ENCODE measurements at regions not wholly inside any gene's neighbourhood (a gene's known extent, or its start where the extent isn't known, plus 50 kb on each side); places are given as distances from the start of the nearest gene placed in this dataset.
A peak's percentile ranks its signal among the peaks of the same experiment; 100 is the strongest.

DNA sequence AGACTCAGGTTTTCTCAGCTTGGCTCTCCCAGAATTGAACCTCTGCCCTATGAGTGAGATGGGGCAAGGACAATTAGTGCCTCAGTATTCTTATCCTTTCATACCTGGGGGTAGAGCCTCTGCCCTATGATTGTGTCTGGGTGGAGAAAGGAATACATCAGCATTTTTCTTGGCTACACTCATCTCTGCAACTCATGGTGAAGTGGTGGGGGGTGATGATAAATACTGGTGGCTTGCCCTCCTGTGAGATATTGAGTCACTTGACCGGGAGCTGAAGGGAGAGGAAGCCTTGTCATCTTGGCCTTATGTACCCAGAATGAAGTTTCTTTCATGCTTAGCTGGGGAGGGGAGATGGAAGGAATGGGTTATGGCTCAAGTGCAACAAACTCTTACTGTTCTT, 71.3 kb upstream of the ENOX2 start:
- TF ChIP-seq, protein P1, sequence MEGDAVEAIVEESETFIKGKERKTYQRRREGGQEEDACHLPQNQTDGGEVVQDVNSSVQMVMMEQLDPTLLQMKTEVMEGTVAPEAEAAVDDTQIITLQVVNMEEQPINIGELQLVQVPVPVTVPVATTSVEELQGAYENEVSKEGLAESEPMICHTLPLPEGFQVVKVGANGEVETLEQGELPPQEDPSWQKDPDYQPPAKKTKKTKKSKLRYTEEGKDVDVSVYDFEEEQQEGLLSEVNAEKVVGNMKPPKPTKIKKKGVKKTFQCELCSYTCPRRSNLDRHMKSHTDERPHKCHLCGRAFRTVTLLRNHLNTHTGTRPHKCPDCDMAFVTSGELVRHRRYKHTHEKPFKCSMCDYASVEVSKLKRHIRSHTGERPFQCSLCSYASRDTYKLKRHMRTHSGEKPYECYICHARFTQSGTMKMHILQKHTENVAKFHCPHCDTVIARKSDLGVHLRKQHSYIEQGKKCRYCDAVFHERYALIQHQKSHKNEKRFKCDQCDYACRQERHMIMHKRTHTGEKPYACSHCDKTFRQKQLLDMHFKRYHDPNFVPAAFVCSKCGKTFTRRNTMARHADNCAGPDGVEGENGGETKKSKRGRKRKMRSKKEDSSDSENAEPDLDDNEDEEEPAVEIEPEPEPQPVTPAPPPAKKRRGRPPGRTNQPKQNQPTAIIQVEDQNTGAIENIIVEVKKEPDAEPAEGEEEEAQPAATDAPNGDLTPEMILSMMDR (IDR thresholded peaks at IDR 0.05; ENCODE audit: low read length, missing control alignments): no peak
- DNase-seq (ENCODE audit: low read depth): no peak
- H3K4me3 ChIP-seq (replicated peaks; ENCODE audit: low read depth, low read length): no peak overlapping the region

DNA sequence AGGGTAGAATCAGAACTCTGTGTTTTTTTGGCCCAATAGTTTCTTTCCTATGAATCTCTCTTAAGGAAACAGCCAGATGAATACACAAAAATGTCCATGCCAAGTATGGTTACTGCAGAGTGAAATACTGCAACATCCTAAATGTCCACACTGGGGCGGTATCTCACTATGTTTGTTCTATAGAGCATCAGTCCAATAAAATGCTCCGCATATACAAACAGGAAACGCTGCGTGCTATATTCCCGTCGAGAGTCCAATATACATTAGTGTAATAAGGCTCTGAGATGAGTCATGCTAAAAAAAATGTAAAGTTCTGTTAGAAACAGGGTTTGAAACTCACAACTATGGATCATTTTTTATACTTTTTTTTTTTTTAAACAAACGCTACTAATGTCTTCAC, 72.9 kb upstream of the ENOX2 start:
- DNase-seq (ENCODE audit: low read depth): peak; percentile 52
- TF ChIP-seq, protein P1 (IDR thresholded peaks at IDR 0.05; ENCODE audit: low read length, missing control alignments): peak; percentile 52

DNA sequence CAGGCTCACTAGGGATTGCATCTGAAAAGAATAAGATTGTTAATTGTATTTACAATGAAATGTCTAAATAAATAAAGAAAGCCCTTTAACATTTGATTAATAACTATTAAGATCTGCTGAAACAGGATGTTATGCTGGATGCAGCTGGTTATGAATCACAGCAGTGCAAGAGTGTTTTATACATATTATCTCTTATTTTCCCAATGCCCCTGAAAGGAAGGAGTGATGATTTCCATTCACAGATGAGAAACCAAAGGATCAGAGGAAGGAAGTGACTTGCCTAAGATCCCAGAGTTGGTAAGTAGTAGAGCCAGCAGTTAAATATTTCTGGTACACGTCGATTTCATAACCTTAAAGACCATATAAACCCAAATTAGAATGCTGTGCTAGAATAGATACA, 76.3 kb upstream of the ARHGAP36 start:
- H3K4me3 ChIP-seq (replicated peaks; ENCODE audit: low read depth, low read length): no peak overlapping the region
- TF ChIP-seq, protein P1 (IDR thresholded peaks at IDR 0.05; ENCODE audit: low read length, missing control alignments): no peak
- peak; percentile 10 for DNase-seq (ENCODE audit: low read depth)

More for the DNA sequence above, 72.9 kb upstream of the ENOX2 start:
- H3K4me3 ChIP-seq (replicated peaks; ENCODE audit: low read depth, low read length): no peak overlapping the region

DNA sequence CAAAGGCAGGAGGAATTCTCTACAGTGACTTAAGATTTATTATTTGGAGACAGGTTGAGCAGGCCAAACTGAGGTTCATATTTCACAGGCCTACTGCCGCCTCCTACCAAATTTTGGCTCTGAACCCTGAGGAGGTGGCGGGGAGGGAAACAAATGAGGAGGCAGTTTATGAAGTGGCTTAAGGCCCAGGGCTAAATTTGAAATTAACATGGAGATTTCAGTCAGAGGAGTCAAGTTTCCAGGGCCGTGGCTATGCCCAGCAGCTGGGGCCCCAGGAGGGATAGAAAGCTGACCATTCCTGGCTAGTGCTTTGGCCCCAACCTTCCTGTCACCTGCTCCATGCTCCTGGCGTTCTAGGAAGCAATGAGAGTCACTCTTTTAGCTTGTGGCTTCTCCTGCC, 73.4 kb upstream of the ARHGAP36 start:
- TF ChIP-seq, protein P1 (IDR thresholded peaks at IDR 0.05; ENCODE audit: low read length, missing control alignments): no peak
- DNase-seq (ENCODE audit: low read depth): no peak
- H3K4me3 ChIP-seq (replicated peaks; ENCODE audit: low read depth, low read length): no peak overlapping the region

DNA sequence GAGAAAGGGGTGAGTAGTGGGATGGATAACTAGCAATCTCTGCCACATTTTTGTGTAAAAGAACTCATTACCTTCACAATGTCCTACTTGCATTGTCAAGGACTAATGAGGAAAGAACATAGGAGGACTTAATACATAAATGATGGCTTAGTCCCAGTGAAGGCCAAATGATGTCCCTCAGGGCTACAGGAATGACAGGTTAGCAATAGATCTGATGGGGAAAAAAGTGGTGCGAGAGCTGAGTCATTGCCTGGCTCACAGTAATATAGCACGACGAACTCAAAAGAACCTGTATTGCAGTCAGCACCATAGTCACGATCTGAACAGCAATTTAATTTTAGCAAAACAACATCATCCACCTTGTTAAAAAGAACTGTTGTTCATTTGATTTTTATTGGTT, 70.9 kb upstream of the ARHGAP36 start:
- TF ChIP-seq, protein P1 (IDR thresholded peaks at IDR 0.05; ENCODE audit: low read length, missing control alignments): no peak
- H3K4me3 ChIP-seq (replicated peaks; ENCODE audit: low read depth, low read length): no peak overlapping the region
- no peak for DNase-seq (ENCODE audit: low read depth)

DNA sequence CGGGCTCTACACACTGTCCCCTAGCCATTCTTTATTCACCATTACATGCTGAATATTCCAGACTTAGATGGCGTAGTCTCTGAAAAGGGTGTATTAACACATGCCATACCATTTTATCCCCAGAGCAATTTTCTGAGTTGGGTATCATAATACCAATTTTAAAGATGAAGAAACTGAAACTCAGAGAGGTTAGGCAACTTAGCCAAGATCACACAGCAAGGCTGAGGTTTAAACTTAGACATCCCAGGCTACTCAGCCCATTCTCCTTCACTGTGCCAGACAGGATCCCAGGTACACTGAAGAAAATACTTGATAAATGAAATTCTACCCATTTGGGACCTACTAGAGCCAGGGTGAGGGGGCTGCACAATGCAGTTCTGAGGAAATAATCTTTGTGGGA, 67.4 kb upstream of the ARHGAP36 start:
- DNase-seq (ENCODE audit: low read depth): no peak
- TF ChIP-seq, protein P1 (IDR thresholded peaks at IDR 0.05; ENCODE audit: low read length, missing control alignments): no peak
- no peak overlapping the region for H3K4me3 ChIP-seq (replicated peaks; ENCODE audit: low read depth, low read length)

DNA sequence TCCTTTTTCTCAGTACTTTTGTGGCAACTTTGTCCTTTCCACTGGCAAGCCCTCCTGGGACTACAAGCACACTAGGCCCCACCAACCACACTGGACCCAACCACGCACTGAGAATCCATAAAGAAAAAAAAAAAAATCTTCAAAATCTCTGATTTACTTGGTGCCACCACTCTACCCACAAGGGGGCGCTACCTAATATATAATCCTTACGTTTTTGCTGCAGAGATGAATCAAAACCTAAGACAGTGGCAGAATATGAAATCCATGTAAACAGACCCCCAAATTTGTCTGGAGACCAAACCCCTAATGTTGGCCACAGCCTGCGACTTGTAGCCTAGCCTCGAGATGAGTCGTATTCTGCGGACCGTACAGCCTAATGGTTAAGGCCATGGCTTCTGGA, 63.5 kb upstream of the ARHGAP36 start:
- TF ChIP-seq, protein P1 (IDR thresholded peaks at IDR 0.05; ENCODE audit: low read length, missing control alignments): peak; percentile 24
- peak; percentile 12 for DNase-seq (ENCODE audit: low read depth)
- no peak overlapping the region for H3K4me3 ChIP-seq (replicated peaks; ENCODE audit: low read depth, low read length)

Data from fibroblast of pulmonary artery (primary cell).